Brain microvascular endothelial cell (primary cell): ENCODE measurements at regions not wholly inside any gene's neighbourhood (a gene's known extent, or its start where the extent isn't known, plus 50 kb on each side); places are given as distances from the start of the nearest gene placed in this dataset.
A peak's percentile ranks its signal among the peaks of the same experiment; 100 is the strongest.
"Not testable (repeated sequence)": the region's sequence is repeated elsewhere in the genome, so short reads cannot be mapped to it uniquely, and the experiment has no call there.

ENCODE experiments used
- DNase-seq: peaks from one replicate; pipeline ENCODE4 v3.0.0-alpha.2; 2020
- H3K27ac ChIP-seq: fragments of 250-450 bp; sonication (Bioruptor Pico); 2 replicates; pipeline ENCODE4 v1.5.1; 2020; ENCODE audit warnings: mild to moderate bottlenecking, moderate library complexity
- H3K27me3 ChIP-seq: fragments of 250-450 bp; sonication (Bioruptor Pico); replicated peaks from 2 replicates; pipeline ENCODE4 v1.5.1; 2020; ENCODE audit warnings: mild to moderate bottlenecking
- H3K36me3 ChIP-seq: fragments of 250-450 bp; sonication (Bioruptor Pico); replicated peaks from 2 replicates; pipeline ENCODE4 v1.5.1; 2020; ENCODE audit warnings: mild to moderate bottlenecking
- H3K4me3 ChIP-seq: 2 replicates; pipeline ENCODE4 v1.5.1; 2011; ENCODE audit warnings: low read depth, mild to moderate bottlenecking, control low read depth, low read length, moderate library complexity
- in situ Hi-C: cut with HindIII; loops from 2 replicates; pipeline ENCODE4 v1.10.0; 2017; ENCODE audit warnings: low sequenced_read_pairs, low pct_ligation_motif_present
- TF ChIP-seq, protein P1 (sequence below): IDR thresholded peaks from 2 replicates; pipeline ENCODE4 v1.5.1; 2011; ENCODE audit warnings: low read depth, mild to moderate bottlenecking, moderate library complexity, low read length, control low read depth, inconsistent platforms; ENCODE audit errors: missing control alignments

DNA sequence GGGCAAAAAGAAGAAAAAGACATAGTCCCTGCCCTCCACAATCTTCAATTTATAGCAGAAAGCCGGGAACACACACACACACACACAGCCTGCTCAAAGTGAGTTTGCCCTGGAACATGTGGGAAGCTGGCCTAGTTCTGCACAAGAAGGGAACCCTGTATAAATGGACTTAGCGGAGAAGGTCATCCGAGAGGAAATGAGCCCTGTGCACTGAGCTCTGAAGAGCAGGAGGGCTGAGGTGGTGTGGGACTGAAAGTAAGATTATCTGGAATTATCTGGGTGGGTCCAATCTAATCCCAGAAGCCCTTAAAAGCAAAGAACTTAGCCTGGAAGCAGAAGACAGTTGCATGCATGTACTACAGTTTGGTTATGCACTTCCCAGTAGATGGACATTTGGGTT, 90.0 kb upstream of the CTSV start:
- TF ChIP-seq, protein P1, sequence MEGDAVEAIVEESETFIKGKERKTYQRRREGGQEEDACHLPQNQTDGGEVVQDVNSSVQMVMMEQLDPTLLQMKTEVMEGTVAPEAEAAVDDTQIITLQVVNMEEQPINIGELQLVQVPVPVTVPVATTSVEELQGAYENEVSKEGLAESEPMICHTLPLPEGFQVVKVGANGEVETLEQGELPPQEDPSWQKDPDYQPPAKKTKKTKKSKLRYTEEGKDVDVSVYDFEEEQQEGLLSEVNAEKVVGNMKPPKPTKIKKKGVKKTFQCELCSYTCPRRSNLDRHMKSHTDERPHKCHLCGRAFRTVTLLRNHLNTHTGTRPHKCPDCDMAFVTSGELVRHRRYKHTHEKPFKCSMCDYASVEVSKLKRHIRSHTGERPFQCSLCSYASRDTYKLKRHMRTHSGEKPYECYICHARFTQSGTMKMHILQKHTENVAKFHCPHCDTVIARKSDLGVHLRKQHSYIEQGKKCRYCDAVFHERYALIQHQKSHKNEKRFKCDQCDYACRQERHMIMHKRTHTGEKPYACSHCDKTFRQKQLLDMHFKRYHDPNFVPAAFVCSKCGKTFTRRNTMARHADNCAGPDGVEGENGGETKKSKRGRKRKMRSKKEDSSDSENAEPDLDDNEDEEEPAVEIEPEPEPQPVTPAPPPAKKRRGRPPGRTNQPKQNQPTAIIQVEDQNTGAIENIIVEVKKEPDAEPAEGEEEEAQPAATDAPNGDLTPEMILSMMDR, result no peak
- no peaks in the 10 kb centered on the region for H3K27me3 ChIP-seq
- H3K27ac ChIP-seq, result no peak overlapping the region
- no peak overlapping the region for H3K4me3 ChIP-seq
- DNase-seq, result no peak
- in situ Hi-C loops, result no loop called here
- H3K36me3 ChIP-seq, result no peaks in the 10 kb centered on the region

DNA sequence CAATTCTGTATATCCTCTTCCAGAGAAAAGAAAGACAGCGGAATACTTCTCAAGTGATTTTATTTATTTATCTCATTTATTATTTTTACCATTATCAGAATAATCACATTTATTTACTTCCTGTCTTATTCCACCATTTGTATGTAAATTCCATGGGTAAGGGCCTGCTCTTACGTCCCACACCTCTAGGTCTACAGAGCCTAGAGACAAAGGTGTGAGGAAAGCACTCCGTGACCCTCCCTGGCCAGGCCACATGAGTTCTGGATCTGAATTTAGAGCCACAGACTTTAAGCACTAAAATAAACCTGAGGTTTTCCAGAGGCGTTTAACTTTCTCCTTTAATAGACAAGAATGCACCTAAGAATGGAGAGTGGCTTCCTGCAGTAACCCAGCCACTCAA, 85.3 kb upstream of the CTSV start:
- Histone ChIP-seq H3K36me3 (no peaks in the 10 kb centered on the region), H3K27ac (no peak overlapping the region), H3K27me3 (no peaks in the 10 kb centered on the region), H3K4me3 (no peak overlapping the region)
- DNase-seq, result no peak
- in situ Hi-C loops, result no loop called here
- TF ChIP-seq, protein P1, result no peak

DNA sequence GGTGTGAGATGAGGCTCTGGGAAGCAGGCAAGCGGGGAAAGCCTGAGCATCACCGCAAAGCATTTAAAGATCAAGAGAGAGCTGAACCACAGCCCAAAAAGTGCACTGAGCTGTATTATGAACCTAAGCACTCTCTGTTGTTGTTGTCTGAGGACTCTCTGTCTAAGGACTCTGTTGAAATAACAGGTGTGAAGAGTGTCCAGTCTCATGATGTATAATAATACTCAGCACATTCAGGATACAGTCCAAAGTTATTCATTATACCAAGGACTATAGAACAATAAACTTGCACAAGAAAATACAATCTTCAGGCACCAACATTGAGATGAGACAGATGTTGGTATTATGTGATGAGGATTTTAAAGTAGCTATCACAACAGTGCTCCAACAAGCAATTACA, 71.8 kb upstream of the CTSV start:
- Histone ChIP-seq H3K27ac (no peak overlapping the region), H3K36me3 (no peaks in the 10 kb centered on the region), H3K4me3 (no peak overlapping the region), H3K27me3 (no peaks in the 10 kb centered on the region)
- DNase-seq, result no peak
- in situ Hi-C loops, result no loop called here
- TF ChIP-seq, protein P1, result no peak

DNA sequence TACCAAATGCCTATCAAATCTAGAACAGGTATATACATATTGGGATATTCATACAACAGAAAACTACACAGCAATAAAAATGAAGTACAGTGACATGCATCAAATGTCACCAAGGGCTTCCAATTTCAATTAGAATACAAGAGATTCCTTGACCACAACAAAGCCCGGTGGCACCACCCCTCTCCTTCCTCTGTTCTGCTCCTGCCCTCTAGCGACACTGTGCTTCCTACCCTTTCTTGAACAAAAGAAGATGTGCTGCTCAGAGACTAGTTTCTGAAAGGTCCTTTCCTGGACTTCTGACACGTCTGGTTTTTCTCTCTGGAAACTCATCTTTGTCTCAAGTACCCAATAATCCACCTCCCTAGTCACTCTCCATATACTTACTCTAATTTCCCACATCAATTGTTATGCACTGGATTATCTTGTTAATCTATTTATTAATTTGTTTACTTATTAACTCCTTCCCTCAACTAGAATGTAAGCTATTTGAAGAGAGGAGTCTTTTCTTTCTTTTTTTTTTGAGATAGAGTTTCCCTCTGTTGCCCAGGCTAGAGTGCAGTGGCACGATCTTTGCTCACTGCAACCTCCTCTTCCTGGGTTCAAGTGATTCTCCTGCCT, 70.4 kb upstream of the CTSV start:
- H3K36me3 ChIP-seq, result no peaks in the 10 kb centered on the region
- in situ Hi-C loops, result no loop called here
- H3K4me3 ChIP-seq, result no peak overlapping the region
- no peaks in the 10 kb centered on the region for H3K27me3 ChIP-seq
- TF ChIP-seq, protein P1, result peak; percentile 73
- peak; percentile 35 for DNase-seq
- H3K27ac ChIP-seq, result no peak overlapping the region

DNA sequence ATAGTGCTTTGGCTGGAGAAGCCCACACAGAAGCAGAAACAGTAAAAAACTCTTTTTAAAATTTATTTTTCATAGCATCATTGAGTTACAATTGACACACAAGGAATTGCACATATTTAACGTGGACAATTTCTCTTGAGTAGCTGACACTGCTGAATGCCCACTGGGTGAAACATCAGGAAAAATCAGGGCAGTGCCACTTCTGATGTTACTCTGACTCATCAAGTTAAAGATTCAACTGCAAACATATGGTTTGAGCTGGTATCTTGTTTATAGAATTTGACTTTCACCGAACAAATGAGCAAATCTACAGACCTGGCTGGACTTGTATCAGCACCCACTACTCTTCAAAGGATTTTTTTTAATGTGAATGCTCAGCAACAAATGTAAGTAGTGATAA, 66.3 kb upstream of the CTSV start:
- DNase-seq, H3K4me3 ChIP-seq, in situ Hi-C loops, H3K27ac ChIP-seq, H3K36me3 ChIP-seq, H3K27me3 ChIP-seq: not testable (repeated sequence)

DNA sequence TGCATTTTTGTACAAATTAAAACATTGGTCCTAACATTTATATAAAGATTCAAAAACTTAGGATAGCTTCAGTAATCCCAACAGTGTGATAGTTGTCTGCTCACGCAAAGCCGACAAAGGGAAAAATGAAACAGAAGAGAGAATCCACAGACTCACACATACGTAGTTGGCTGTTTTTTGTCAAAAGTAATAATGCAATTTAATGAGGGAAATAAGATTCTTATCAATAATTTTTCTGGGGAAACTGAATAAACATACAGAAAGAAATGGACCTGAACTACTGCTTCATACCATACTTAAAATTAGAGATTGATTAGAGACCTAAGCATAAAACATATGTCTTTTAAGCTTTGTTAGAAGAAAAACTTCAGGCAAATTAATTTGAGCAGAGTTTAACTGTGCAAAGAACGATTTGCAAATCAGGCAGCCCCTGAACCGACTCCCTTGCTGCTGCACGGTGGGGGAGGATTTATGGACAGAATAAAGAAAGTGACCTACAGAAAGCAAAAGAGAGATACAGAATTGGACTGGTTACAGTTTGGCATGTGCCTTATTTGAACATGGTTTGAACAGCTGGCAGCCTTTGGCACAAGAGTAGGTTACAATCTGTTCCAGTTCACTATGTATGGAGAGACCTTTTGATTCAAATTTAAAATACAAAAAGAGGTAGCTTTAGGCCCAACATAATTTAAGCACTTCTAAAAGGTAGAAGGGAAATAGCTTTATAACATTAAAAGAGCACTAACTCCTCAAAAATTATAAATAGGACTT, 64.9 kb upstream of the CTSV start:
- H3K36me3 ChIP-seq, H3K27ac ChIP-seq, H3K4me3 ChIP-seq, DNase-seq, in situ Hi-C loops, H3K27me3 ChIP-seq: not testable (repeated sequence)

DNA sequence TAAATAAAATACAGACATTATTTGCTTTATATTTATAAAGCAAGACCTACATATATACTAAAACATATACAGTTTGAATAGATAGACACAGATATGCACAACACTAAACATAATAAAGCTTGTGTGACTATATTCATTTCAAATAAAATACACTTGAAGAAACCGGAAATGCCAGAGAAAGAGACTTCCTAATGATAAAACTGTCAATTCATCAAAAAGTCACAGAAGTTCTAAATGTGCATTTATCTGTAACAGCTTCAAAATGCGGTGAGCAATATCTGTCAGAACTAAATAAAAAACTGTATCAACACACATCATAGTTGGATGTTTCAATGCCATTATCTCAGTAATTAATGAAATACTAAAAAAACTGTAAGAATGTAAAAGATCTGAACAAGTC, 60.6 kb upstream of the CTSV start:
- DNase-seq, H3K36me3 ChIP-seq, H3K27ac ChIP-seq, in situ Hi-C loops, H3K4me3 ChIP-seq, H3K27me3 ChIP-seq: not testable (repeated sequence)
